Stomach (tissue), 4 donors: ENCODE measurements at regions not wholly inside any gene's neighbourhood (a gene's known extent, or its start where the extent isn't known, plus 50 kb on each side); places are given as distances from the start of the nearest gene placed in this dataset.

Experiments
- CTCF ChIP-seq, 7 experiments: fragments of 450-650 bp in 4 of 7; fragments of 200-600 bp in 3 of 7; sonication (generic) in 3 of 7; IDR thresholded peaks; one replicate each; pipeline ENCODE4 v1.5.1; 2016 to 2019; ENCODE audit warnings: antibody characterized with exemption in 7 of 7, control low read depth in 2 of 7, mild to moderate bottlenecking in 1 of 7
- EP300 ChIP-seq: sonication (generic); formaldehyde crosslinking; IDR thresholded peaks from one replicate; pipeline ENCODE4 v1.6.1; 2017; ENCODE audit warnings: antibody characterized with exemption
- POLR2AphosphoS5 ChIP-seq, 3 donors: sonication (generic); formaldehyde crosslinking; IDR thresholded peaks; one replicate each; pipeline ENCODE4 v1.6.1; 2016; ENCODE audit warnings: antibody characterized with exemption in 3 of 3

DNA sequence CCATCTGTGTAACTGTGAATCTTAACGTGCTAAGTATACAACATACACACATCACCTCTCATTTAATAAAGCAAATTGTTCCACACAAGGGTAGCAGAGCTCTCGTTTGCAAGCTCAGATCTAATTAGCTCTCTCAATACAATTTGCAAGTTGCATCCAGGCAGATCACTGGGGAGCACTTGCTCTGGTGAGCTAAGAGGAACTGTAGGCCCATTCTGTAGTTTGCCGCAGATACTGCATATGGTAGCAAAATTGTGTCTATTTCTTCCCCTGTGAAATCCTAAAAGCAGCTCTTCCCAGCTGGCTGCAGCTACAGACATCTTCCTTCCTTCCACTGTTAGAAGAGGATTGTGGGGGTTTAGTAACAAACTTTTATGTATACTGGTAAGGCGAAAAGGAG is 288.7 kb upstream of the ADAMTS9 start:
- TF ChIP-seq POLR2AphosphoS5 (IDR thresholded peaks at IDR 0.05) (no peak), CTCF (IDR thresholded peaks at IDR 0.05) (no peak), EP300 (no peak)
